ENCODE measurements at regions not wholly inside any gene's neighbourhood (a gene's known extent, or its start where the extent isn't known, plus 50 kb on each side); places are given as distances from the start of the nearest gene placed in this dataset.

DNA sequence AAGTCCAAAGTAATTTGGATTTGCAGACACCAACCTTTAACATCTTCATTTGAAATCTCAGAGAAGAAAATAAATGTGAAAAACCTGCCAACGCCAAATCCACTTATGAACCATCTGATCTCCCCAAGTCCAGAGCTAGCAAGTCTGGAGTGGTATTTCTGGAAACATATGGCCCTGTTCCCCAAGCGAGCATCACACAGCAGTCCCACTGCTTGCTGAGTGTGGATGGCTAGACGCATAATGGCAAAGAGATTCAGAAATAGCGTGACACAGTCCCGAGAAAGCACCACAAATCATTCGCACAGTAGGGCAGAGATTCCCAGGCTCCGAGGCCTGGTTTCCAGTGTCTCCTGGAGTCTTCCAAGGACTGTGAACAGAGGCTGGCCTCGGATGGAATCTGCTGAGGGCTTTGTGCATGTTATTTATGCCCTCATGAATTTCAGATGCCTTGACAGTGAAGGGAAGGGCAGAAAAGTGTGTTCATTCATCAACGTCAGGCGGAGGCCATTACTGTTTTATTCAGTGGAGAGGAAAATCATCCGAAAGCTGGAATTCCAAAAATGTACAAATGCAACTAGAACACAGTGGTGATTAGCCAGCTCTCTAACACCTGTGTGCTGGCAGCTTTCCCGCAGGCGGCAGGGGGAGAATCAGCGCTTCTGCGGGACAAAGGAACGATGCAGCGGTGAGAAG is 417.0 kb downstream of the EIPR1 start:
- TF ChIP-seq, protein P1, sequence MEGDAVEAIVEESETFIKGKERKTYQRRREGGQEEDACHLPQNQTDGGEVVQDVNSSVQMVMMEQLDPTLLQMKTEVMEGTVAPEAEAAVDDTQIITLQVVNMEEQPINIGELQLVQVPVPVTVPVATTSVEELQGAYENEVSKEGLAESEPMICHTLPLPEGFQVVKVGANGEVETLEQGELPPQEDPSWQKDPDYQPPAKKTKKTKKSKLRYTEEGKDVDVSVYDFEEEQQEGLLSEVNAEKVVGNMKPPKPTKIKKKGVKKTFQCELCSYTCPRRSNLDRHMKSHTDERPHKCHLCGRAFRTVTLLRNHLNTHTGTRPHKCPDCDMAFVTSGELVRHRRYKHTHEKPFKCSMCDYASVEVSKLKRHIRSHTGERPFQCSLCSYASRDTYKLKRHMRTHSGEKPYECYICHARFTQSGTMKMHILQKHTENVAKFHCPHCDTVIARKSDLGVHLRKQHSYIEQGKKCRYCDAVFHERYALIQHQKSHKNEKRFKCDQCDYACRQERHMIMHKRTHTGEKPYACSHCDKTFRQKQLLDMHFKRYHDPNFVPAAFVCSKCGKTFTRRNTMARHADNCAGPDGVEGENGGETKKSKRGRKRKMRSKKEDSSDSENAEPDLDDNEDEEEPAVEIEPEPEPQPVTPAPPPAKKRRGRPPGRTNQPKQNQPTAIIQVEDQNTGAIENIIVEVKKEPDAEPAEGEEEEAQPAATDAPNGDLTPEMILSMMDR (IDR thresholded peaks at IDR 0.05; ENCODE audit: low read depth, low read length, poor library complexity, severe bottlenecking) = no peak
- TF ChIP-seq EZH2phosphoT487 (IDR thresholded peaks at IDR 0.05; ENCODE audit: borderline replicate concordance, low read length) = no peak

All from DOHH2 (cell line).